Type B pancreatic cell (in vitro differentiated cells): ENCODE measurements at regions not wholly inside any gene's neighbourhood (a gene's known extent, or its start where the extent isn't known, plus 50 kb on each side); places are given as distances from the start of the nearest gene placed in this dataset.

ENCODE experiments used
- DNase-seq: peaks from one replicate; pipeline ENCODE4 v3.0.0; 2021; ENCODE audit warnings: mixed read lengths; ENCODE audit not compliant: unreplicated experiment; ENCODE audit errors: extremely low spot score
- H3K27ac Mint-ChIP-seq: 2 replicates; pipeline ENCODE4 v1.8.0; 2021; ENCODE audit warnings: mild to moderate bottlenecking, mixed read lengths
- H3K27me3 Mint-ChIP-seq: 2 replicates; pipeline ENCODE4 v1.8.0; 2021; ENCODE audit warnings: mixed read lengths
- H3K36me3 Mint-ChIP-seq: 2 replicates; pipeline ENCODE4 v1.8.0; 2021; ENCODE audit warnings: mixed read lengths
- H3K4me1 Mint-ChIP-seq: one replicate; pipeline ENCODE4 v1.8.0; 2021; ENCODE audit warnings: mixed read lengths; ENCODE audit not compliant: unreplicated experiment
- H3K4me3 Mint-ChIP-seq: 2 replicates; pipeline ENCODE4 v1.8.0; 2021; ENCODE audit warnings: mild to moderate bottlenecking, mixed read lengths
- H3K9me3 Mint-ChIP-seq: 2 replicates; pipeline ENCODE4 v1.8.0; 2021; ENCODE audit warnings: mixed read lengths
- CTCF ChIP-seq: fragments of 200-600 bp; sonication (generic); conservative IDR thresholded peaks from 2 replicates; pipeline ENCODE4 v1.5.0; 2021; ENCODE audit warnings: antibody characterized with exemption, mild to moderate bottlenecking

- TF ChIP-seq CTCF, result no peak
- peaks cover 4% of the 10 kb centered on the region for H3K9me3 Mint-ChIP-seq
- peaks cover 10% of the 10 kb centered on the region for H3K4me1 Mint-ChIP-seq
Observed at GRCh38 chr13:50141375-50141975, 126.2 kb downstream of the KCNRG start.

GRCh38 chr13:50144246-50145160 lies 129.3 kb downstream of the KCNRG start:
- DNase-seq, result no peak
- Mint-ChIP-seq H3K9me3 (peaks cover 4% of the 10 kb centered on the region), H3K4me1 (peaks cover 14% of the 10 kb centered on the region), H3K27ac (no peak overlapping the region), H3K36me3 (no peaks in the 10 kb centered on the region), H3K4me3 (no peak overlapping the region), H3K27me3 (peaks cover 12% of the 10 kb centered on the region)
- TF ChIP-seq CTCF, result no peak

More at GRCh38 chr13:50141375-50141975, 126.2 kb downstream of the KCNRG start:
- Mint-ChIP-seq H3K36me3 (no peaks in the 10 kb centered on the region), H3K27me3 (peaks cover 23% of the 10 kb centered on the region), H3K4me3 (no peak overlapping the region), H3K27ac (no peak overlapping the region)
- DNase-seq, result no peak

GRCh38 chr13:50149214-50149613 lies 134.0 kb downstream of the KCNRG start:
- no peaks in the 10 kb centered on the region for H3K9me3 Mint-ChIP-seq
- H3K27ac Mint-ChIP-seq, result no peak overlapping the region
- TF ChIP-seq CTCF, result no peak
- H3K36me3 Mint-ChIP-seq, result no peaks in the 10 kb centered on the region
- H3K4me1 Mint-ChIP-seq, result peaks cover 19% of the 10 kb centered on the region
- no peak overlapping the region for H3K4me3 Mint-ChIP-seq
- no peaks in the 10 kb centered on the region for H3K27me3 Mint-ChIP-seq
- no peak for DNase-seq

- Mint-ChIP-seq H3K4me1 (peaks cover 19% of the 10 kb centered on the region), H3K27ac (no peak overlapping the region), H3K27me3 (no peaks in the 10 kb centered on the region), H3K9me3 (no peaks in the 10 kb centered on the region), H3K4me3 (no peak overlapping the region), H3K36me3 (no peaks in the 10 kb centered on the region)
- DNase-seq, result no peak
- no peak for TF ChIP-seq CTCF
Observed at GRCh38 chr13:50149932-50150331, 134.7 kb downstream of the KCNRG start.

- Mint-ChIP-seq H3K4me3 (no peak overlapping the region), H3K9me3 (no peaks in the 10 kb centered on the region), H3K27ac (no peak overlapping the region), H3K4me1 (peaks cover 35% of the 10 kb centered on the region), H3K27me3 (no peaks in the 10 kb centered on the region), H3K36me3 (no peaks in the 10 kb centered on the region)
- no peak for DNase-seq
- TF ChIP-seq CTCF, result no peak
Observed at GRCh38 chr13:50152224-50152623, 137.0 kb downstream of the KCNRG start.
